Dendritic cell treated with granulocyte-macrophage colony-stimulating factor and Interleukin-4, amounts not matched to agents 40 ng/mL and 50 ng/mL, for 4 days (primary cell): ENCODE measurements at regions not wholly inside any gene's neighbourhood (a gene's known extent, or its start where the extent isn't known, plus 50 kb on each side); places are given as distances from the start of the nearest gene placed in this dataset.
"Not testable (repeated sequence)": the region's sequence is repeated elsewhere in the genome, so short reads cannot be mapped to it uniquely, and the experiment has no call there.

Source experiments
- H3K27ac Mint-ChIP-seq: one replicate; pipeline ENCODE4 v1.8.0; 2022; ENCODE audit warnings: mild to moderate bottlenecking, mixed read lengths
- H3K27me3 Mint-ChIP-seq: one replicate; pipeline ENCODE4 v1.8.0; 2022; ENCODE audit warnings: mild to moderate bottlenecking, mixed read lengths
- H3K36me3 Mint-ChIP-seq: one replicate; pipeline ENCODE4 v1.8.0; 2022; ENCODE audit warnings: low read depth, mixed read lengths
- H3K4me1 Mint-ChIP-seq: one replicate; pipeline ENCODE4 v1.8.0; 2022; ENCODE audit warnings: low read depth, mixed read lengths
- H3K4me3 Mint-ChIP-seq: one replicate; pipeline ENCODE4 v1.8.0; 2022; ENCODE audit warnings: mild to moderate bottlenecking, moderate library complexity, mixed read lengths
- H3K9me3 Mint-ChIP-seq: one replicate; pipeline ENCODE4 v1.8.0; 2022; ENCODE audit warnings: mixed read lengths
- intact Hi-C: fragments of 100-400 bp; cut with micrococcal nuclease; formaldehyde crosslinking; loops from one replicate; pipeline ENCODE4 v1.15.0; 2022

DNA sequence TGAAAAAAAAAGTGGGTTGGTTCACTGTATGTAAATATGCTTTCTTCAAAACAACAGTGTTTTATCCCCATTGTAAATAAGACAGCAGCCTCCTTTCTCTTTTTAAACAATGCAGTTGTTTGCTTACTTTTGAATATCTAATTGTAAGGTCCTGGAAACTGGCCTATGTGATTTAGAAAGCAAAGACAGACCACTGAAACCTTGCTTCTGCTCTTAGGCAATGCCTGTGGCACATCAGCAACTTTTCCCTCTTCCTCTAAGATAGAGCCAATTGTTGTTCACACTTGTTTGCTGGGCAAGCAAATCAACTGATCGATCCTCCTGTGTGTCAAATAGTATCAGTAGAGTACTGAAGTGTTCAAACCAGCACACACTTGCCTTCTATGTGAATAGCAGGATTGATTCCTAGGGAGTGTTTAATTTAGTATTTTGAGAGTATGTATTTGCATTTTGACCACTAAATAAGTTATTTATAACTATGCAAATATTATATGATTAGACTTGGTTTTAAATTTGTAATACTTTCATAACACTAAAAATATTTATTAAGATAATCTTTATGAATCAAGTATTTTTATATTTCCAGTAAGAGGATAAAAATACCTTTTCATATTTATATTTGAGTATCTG is 55.4 kb upstream of the GRPR start:
- no peaks in the 10 kb centered on the region for H3K9me3 Mint-ChIP-seq
- intact Hi-C loops = no loop called here
- H3K27me3 Mint-ChIP-seq = no peaks in the 10 kb centered on the region
- no peak overlapping the region for H3K4me3 Mint-ChIP-seq
- H3K36me3 Mint-ChIP-seq = no peaks in the 10 kb centered on the region
- no peak overlapping the region for H3K27ac Mint-ChIP-seq
- H3K4me1 Mint-ChIP-seq = peaks cover 2% of the 10 kb centered on the region

DNA sequence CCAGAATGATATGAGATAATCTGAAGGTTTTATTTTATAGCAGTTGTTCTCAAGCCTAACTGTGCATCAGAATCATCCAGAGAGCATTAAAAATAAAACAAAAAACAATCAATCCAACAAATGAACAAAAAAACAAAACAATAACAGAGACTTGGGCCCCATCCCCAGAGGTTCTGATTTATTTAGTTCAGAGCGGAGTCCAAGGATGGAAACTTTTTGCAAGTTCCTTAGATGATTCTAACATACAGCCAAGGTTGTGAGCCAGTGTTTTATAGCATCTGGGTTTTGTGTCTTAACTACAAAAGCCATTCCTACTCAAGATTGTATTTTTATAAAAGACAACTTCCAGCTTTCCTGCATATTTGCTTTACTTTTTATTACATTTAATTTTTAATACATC is 59.4 kb upstream of the GRPR start:
- Mint-ChIP-seq H3K4me3 (no peak overlapping the region), H3K27ac (no peak overlapping the region), H3K9me3 (no peaks in the 10 kb centered on the region), H3K4me1 (peaks cover 5% of the 10 kb centered on the region), H3K27me3 (no peaks in the 10 kb centered on the region), H3K36me3 (no peaks in the 10 kb centered on the region)
- intact Hi-C loops = no loop called here

DNA sequence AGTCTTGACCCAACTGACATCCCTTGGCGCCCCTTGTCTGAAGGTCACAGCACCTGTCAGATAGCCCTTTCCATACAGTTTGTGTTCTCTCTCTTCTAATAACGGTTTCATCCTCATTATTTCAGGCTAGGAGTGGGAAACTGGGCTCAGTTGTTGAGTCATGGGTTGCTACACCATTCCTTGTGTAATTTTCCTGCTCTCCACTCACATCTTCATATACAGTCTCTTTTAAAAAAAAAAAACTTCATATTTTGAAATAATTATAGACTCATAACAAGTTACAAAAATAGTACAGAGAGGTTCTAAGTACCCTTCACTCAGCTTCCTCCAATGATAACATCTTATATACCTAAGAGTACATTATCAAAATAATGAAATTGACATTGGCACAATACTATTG is 60.2 kb upstream of the GRPR start:
- intact Hi-C loops = no loop called here

DNA sequence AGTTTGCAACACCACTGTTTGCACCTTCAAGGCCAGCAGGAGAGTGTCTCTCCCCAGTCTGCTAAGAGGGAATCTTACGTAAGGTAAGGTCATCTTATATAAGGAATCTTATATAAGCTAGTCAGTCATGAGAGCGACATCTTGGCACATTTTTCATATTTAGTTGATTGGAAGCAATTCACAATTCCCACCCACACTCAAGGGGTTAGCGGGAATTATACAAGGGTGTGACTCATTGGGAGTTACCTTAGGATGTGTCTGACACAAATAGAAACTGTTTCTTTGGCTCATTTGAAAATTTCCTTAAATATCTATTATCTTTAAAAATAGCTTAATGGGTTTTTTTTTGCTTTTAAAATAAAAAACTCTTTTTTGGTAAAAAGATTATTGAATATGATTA is 62.1 kb upstream of the GRPR start:
- H3K36me3 Mint-ChIP-seq = no peaks in the 10 kb centered on the region
- peaks cover 5% of the 10 kb centered on the region for H3K4me1 Mint-ChIP-seq
- H3K4me3 Mint-ChIP-seq = no peak overlapping the region
- H3K27me3 Mint-ChIP-seq = no peaks in the 10 kb centered on the region
- intact Hi-C loops = no loop called here
- H3K27ac Mint-ChIP-seq = no peak overlapping the region
- H3K9me3 Mint-ChIP-seq = no peaks in the 10 kb centered on the region

More for the DNA sequence above, 60.2 kb upstream of the GRPR start:
- H3K9me3 Mint-ChIP-seq = no peaks in the 10 kb centered on the region
- H3K4me3 Mint-ChIP-seq = no peak overlapping the region
- H3K27ac Mint-ChIP-seq = no peak overlapping the region
- peaks cover 5% of the 10 kb centered on the region for H3K4me1 Mint-ChIP-seq
- no peaks in the 10 kb centered on the region for H3K36me3 Mint-ChIP-seq
- H3K27me3 Mint-ChIP-seq = no peaks in the 10 kb centered on the region

DNA sequence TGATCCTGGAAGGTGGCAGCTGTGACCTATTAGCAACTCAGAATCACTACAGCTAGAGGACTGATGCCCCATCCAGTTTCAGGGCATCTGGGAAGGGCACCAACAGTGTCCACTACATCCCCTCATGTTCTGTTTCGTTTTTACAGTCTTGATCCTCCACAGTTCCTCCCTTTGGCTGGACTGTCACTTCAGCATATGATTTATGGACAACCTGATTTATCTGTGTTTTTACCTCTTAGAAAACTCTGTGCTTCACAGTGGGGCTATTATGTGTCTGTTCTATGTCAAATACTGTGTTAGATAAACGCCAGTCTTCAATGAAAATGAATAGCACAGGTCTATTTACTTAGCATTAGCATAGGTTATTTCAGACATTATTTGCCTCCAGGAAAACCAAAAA is 63.1 kb upstream of the GRPR start:
- Mint-ChIP-seq H3K4me3 (no peak overlapping the region), H3K27ac (no peak overlapping the region), H3K9me3 (no peaks in the 10 kb centered on the region), H3K27me3 (no peaks in the 10 kb centered on the region), H3K36me3 (no peaks in the 10 kb centered on the region), H3K4me1 (peaks cover 5% of the 10 kb centered on the region)
- intact Hi-C loops = no loop called here

DNA sequence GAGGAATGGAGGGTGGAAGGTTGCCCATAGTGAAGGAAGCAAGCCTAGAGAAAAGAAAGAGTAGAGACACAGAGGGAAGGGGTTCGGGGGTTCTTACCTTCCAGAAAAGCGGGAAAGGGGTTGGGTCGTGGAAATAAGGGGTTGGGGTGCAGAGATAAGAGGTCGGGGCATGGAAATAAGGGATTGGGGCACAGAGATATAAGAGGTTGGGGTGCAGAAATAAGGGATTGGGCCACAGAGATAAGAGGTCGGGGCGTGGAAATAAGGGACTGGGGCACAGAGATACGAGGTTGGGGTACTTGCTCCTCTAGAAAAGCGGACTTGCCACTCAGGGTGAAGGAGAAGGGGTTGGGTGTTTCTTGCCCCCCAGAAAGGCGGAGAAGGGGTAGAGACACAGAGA is 74.2 kb upstream of the GRPR start:
- H3K27ac Mint-ChIP-seq, H3K4me1 Mint-ChIP-seq, H3K4me3 Mint-ChIP-seq, H3K27me3 Mint-ChIP-seq, H3K36me3 Mint-ChIP-seq, intact Hi-C loops: not testable (repeated sequence)
- H3K9me3 Mint-ChIP-seq = peaks cover 16% of the 10 kb centered on the region

DNA sequence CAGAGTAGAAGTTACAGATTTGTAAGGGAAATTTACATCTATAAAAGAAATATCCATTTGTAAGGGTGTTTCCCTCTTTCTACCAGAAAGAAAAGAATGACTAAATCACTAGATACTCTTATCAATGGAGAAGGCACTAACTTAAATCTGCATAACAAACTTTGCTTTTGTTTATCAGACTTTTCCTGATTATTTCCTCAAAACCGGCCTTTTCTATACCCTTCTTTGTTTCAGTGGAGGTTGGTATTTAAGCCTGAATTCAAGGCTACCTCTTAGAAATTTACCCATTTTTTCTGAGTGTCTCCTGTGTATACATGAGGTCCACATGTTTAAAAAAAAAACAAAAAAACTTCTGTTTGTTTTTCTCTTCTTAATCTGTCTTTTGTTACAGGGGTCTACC is 80.4 kb upstream of the GRPR start:
- intact Hi-C loops = no loop called here
- Mint-ChIP-seq H3K4me3 (no peak overlapping the region), H3K27me3 (no peaks in the 10 kb centered on the region), H3K27ac (no peak overlapping the region), H3K9me3 (no peaks in the 10 kb centered on the region), H3K36me3 (no peaks in the 10 kb centered on the region), H3K4me1 (peaks cover 9% of the 10 kb centered on the region)

DNA sequence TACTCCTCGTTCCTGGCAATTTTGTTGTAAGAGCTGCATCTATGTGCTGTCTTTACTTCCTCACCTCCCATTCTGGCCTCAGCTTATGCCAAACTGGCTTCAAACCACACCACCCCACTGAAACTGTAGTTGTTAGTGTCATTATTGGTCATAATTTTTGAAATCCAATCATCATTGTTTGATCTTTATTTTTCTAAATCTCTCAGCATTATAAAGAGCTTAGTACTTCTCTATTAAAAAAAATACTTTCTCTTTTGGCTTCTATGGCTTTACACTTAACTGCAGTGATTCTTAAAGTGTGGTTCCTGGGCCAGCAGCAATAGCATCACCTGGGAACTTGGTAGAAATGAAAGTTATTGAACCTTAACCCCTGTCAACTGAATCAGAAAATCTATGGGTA is 83.5 kb upstream of the GRPR start:
- Mint-ChIP-seq H3K9me3 (peaks cover 6% of the 10 kb centered on the region), H3K4me1 (no peaks in the 10 kb centered on the region), H3K27me3 (no peaks in the 10 kb centered on the region), H3K4me3 (no peak overlapping the region), H3K27ac (no peak overlapping the region), H3K36me3 (no peaks in the 10 kb centered on the region)
- intact Hi-C loops = no loop called here

DNA sequence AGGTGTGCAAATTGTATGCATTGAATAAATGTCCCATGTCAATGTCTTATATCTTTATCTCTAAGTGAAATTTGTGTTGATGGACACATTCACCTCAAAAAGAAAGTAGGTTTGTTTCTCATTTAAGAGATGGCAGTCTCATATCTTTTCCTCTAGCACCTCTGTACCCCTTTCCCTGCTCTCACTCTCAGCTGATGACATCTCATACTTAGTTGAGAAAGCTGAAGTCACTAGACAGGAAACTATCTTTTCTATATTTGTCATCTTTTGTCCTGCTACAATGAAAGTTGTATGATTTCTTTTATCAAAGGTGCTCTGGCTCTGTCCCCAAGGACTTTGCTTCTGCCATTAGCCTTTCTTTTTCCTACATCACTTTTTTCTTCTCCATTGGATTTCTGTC is 84.0 kb upstream of the GRPR start:
- no peaks in the 10 kb centered on the region for H3K27me3 Mint-ChIP-seq
- intact Hi-C loops = no loop called here
- H3K4me1 Mint-ChIP-seq = no peaks in the 10 kb centered on the region
- no peak overlapping the region for H3K27ac Mint-ChIP-seq
- H3K4me3 Mint-ChIP-seq = no peak overlapping the region
- H3K36me3 Mint-ChIP-seq = no peaks in the 10 kb centered on the region
- H3K9me3 Mint-ChIP-seq = peaks cover 6% of the 10 kb centered on the region

DNA sequence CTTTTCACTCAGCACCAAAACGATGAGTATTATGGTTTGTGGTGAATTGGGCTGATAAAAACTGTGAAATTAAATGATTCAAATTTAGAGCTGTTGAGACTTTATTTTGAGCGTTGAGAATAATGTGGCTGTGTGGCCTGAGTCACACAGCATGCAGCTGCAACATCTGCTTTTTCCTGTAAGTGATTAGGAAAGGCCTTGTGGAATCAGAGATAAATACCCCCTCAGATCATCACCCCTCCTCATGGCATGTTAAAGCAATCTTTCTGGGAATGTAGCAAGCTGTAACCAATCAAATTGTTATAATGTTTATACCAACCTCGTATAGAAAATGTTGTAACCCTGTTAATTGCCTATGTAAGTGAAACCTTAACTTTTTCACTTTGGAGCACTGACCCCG is 90.0 kb upstream of the GRPR start:
- no peak overlapping the region for H3K4me3 Mint-ChIP-seq
- intact Hi-C loops = no loop called here
- H3K4me1 Mint-ChIP-seq = peaks cover 6% of the 10 kb centered on the region
- peaks cover 6% of the 10 kb centered on the region for H3K9me3 Mint-ChIP-seq
- no peak overlapping the region for H3K27ac Mint-ChIP-seq
- H3K27me3 Mint-ChIP-seq = peaks cover 3% of the 10 kb centered on the region
- H3K36me3 Mint-ChIP-seq = no peaks in the 10 kb centered on the region

DNA sequence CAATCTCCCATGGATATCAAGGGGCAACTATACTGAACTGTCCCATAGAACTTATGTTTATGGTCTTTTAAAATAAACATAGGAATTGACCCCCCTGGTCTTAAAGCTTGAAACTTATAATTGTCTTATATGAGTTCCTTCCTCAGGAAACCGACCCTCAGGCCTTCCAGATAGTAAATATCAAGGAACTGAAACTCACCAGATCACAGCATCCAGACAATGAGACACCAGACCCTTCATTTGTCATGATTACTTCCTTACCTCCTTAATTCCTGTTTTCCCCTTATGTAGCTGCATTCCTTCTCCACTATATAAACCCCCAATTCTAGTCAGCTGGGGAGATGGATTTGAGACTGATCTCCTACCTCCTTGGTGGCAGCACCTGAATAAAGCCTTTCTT is 94.8 kb upstream of the GRPR start:
- Mint-ChIP-seq H3K27ac (no peak overlapping the region), H3K9me3 (no peaks in the 10 kb centered on the region), H3K36me3 (no peaks in the 10 kb centered on the region), H3K4me3 (no peak overlapping the region), H3K27me3 (peaks cover 3% of the 10 kb centered on the region), H3K4me1 (peaks cover 13% of the 10 kb centered on the region)
- intact Hi-C loops = no loop called here

DNA sequence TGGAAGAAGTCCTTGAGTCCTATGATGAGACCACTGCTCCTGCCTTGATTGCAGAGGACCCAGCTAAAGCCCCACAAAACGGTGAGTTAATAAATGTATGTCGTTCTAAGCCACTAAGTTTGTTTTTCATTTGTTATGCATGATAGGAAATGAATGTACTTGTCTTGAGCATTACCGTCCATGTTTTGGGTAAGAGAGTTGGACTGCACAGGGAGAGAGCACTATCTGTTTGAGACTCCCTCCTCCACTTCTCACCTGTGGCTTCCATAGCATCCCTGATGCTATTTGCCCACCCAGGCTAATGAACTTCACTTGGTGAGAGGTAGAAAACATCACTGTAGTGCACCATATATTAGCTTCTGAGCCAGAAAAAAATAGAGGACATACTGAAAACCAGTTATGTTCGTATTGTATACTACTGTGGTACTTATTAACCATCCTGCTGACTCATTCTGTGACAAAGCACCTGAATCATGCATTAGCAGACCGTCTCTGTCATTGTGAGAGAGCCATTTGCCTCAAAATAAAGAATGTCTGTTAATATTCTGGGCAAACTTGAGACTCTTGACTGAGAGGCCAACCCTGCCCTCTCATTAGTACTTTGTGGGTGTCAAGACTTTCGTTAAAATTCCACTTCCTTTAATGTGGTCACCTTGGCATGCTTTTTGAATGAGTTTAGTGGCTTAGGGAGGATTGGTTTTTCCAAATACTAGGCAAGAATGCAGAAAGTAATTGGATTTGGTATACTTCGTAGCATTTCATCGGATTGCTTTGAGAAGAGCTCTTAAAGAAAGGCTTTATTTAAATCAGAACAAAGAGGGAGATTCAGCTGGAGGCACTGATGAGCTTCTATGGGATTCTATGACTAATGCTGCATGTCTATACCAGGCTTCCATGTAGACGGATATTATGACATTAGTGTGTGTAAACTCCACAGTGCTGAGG is 99.3 kb upstream of the GRPR start:
- no peak overlapping the region for H3K4me3 Mint-ChIP-seq
- H3K27ac Mint-ChIP-seq = no peak overlapping the region
- H3K27me3 Mint-ChIP-seq = peaks cover 3% of the 10 kb centered on the region
- H3K36me3 Mint-ChIP-seq = no peaks in the 10 kb centered on the region
- intact Hi-C loops = no loop called here
- H3K4me1 Mint-ChIP-seq = peaks cover 28% of the 10 kb centered on the region
- peaks cover 6% of the 10 kb centered on the region for H3K9me3 Mint-ChIP-seq

DNA sequence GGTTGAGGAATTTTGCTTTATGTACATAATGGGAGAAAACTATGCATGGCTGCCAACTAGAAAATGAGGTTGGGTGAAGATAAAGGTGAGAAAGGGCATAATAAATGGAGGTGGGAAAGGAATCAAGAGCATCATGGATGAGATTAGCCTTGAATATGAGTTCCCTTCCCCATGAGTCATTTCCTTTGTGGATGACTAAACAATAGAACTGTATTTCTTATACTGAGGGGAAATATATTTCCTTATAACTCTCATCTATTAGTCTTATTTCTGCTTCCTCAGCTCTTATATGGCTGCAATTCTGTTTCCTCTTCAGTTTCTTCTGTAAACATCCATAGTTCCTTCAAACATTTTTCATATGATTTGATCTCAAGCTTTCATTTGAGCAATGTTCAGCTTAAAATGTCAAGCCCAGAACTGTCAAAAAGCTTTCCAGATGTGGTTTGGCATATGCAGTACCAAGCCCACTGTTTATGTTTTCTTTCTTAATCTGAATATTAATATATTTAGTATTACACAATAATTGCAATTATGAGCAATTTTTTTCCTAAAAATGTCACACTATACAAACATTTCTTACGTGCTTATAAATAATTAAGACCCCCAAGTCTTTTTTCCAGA is 100.7 kb upstream of the GRPR start:
- peaks cover 3% of the 10 kb centered on the region for H3K27me3 Mint-ChIP-seq

DNA sequence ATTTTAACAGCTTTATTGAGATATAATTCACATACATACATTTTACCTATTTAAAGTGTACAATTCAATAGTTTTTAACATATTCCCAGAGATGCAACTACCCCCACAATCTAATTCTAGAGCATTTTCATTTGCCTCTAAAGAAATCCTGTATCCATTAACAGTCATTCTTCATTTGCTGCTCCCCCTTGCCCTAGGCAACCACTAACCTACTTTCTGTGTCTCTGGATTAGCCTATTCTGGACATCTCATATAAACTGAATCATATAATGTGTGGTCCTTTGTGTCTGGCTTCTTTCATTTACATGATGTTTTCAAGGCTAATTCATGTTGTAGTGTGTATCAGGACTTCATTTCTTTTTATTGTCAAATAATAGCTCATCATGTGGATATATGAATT is 105.1 kb upstream of the GRPR start:
- peaks cover 3% of the 10 kb centered on the region for H3K27me3 Mint-ChIP-seq
- H3K36me3 Mint-ChIP-seq = no peaks in the 10 kb centered on the region
- intact Hi-C loops = no loop called here
- peaks cover 6% of the 10 kb centered on the region for H3K9me3 Mint-ChIP-seq
- no peak overlapping the region for H3K4me3 Mint-ChIP-seq
- H3K27ac Mint-ChIP-seq = no peak overlapping the region
- peaks cover 15% of the 10 kb centered on the region for H3K4me1 Mint-ChIP-seq

More for the DNA sequence above, 100.7 kb upstream of the GRPR start:
- Mint-ChIP-seq H3K27ac (no peak overlapping the region), H3K9me3 (peaks cover 6% of the 10 kb centered on the region), H3K4me1 (peaks cover 22% of the 10 kb centered on the region), H3K4me3 (no peak overlapping the region), H3K36me3 (no peaks in the 10 kb centered on the region)
- intact Hi-C loops = no loop called here
